ENCODE measurements at regions not wholly inside any gene's neighbourhood (a gene's known extent, or its start where the extent isn't known, plus 50 kb on each side); places are given as distances from the start of the nearest gene placed in this dataset.

DNA sequence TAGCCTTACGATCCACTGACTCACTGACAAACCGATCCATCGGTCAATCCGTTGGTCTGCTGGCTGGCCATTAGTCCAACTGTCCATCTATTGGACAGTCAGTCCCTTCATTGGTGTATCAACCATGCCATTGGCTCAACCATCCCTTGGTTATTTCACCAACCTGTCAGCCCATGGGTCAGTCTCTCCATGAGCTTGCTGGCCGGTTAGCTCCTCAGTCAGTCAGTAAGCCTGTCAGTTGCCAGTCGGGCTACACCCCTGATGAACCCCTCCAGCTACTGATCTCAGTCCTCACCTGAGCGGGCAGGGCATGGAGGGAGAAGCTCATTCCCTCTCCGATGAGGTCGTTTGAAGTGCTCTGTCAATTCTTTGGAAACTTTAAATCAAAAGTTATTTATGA lies 166.5 kb downstream of the FGF18 start:
- no peaks in the 10 kb centered on the region for H3K4me1 ChIP-seq (ENCODE audit: insufficient read depth, low read length, poor library complexity, severe bottlenecking)
- no peak overlapping the region for H3K4me2 ChIP-seq (ENCODE audit: low read length)
- intact Hi-C loops (cut with micrococcal nuclease; ENCODE audit: unreplicated experiment), result no loop called here
- H3K27ac ChIP-seq (ENCODE audit: low read depth, low read length, poor library complexity, severe bottlenecking), result no peak overlapping the region
- no peaks in the 10 kb centered on the region for H3K36me3 ChIP-seq (ENCODE audit: insufficient read depth, low read length)
- no peaks in the 10 kb centered on the region for H3K79me2 ChIP-seq (ENCODE audit: insufficient read depth, low read depth, low read length)
- no peaks in the 10 kb centered on the region for H3K9me2 ChIP-seq (ENCODE audit: insufficient read depth, low read length)
- no TSS peak for BruUV-seq (replicated peaks)
- ChIA-PET POLR2A (interaction anchor here (0.6 kb wide), 1 partner anchor 175 kb away, joined by 3 read pairs; no protein-coding TSS in a partner anchor), CTCF (ENCODE audit: unreplicated experiment) (no interaction called here)
- DNase-seq (ENCODE audit: low spot score), result no peak
- TF ChIP-seq, protein P1, sequence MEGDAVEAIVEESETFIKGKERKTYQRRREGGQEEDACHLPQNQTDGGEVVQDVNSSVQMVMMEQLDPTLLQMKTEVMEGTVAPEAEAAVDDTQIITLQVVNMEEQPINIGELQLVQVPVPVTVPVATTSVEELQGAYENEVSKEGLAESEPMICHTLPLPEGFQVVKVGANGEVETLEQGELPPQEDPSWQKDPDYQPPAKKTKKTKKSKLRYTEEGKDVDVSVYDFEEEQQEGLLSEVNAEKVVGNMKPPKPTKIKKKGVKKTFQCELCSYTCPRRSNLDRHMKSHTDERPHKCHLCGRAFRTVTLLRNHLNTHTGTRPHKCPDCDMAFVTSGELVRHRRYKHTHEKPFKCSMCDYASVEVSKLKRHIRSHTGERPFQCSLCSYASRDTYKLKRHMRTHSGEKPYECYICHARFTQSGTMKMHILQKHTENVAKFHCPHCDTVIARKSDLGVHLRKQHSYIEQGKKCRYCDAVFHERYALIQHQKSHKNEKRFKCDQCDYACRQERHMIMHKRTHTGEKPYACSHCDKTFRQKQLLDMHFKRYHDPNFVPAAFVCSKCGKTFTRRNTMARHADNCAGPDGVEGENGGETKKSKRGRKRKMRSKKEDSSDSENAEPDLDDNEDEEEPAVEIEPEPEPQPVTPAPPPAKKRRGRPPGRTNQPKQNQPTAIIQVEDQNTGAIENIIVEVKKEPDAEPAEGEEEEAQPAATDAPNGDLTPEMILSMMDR (conservative IDR thresholded peaks at IDR 0.05; ENCODE audit: low read length), result no peak
- no peak for TF ChIP-seq EZH2phosphoT487 (IDR thresholded peaks at IDR 0.05; ENCODE audit: borderline replicate concordance, low read depth, low read length)
- H3K9me3 ChIP-seq (ENCODE audit: low read length), result no peaks in the 10 kb centered on the region
- no peaks in the 10 kb centered on the region for H4K20me1 ChIP-seq (ENCODE audit: insufficient read depth, low read length)
- no peak overlapping the region for H2AFZ ChIP-seq (ENCODE audit: low read length)
- no peak overlapping the region for H3K4me3 ChIP-seq (ENCODE audit: low read depth, low read length, poor library complexity, severe bottlenecking)

DNA sequence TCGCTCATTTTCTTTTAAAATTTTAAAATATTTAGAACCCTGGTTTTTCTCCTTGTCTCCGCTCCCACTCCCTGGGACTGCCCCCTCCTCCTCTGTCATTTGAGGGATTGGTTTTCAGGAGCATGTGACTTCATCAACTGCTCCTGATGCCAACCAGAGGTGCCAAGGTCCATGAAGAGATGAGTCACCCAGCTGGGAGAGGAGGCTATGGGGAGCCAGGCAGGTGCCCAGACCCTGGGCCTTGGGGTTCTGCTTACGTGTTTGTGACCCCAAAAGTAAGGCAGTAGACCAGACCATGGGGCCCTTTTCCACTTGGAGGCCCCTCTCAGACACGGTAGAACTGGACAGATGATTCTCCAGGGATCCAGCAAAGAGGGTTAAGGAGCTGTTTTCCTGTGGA lies 167.0 kb downstream of the FGF18 start:
- TF ChIP-seq, protein P1 (conservative IDR thresholded peaks at IDR 0.05; ENCODE audit: low read length), result no peak
- no peak for TF ChIP-seq EZH2phosphoT487 (IDR thresholded peaks at IDR 0.05; ENCODE audit: borderline replicate concordance, low read depth, low read length)
- no TSS peak for BruUV-seq (replicated peaks)
- no peak overlapping the region for H3K4me3 ChIP-seq (ENCODE audit: low read depth, low read length, poor library complexity, severe bottlenecking)

DNA sequence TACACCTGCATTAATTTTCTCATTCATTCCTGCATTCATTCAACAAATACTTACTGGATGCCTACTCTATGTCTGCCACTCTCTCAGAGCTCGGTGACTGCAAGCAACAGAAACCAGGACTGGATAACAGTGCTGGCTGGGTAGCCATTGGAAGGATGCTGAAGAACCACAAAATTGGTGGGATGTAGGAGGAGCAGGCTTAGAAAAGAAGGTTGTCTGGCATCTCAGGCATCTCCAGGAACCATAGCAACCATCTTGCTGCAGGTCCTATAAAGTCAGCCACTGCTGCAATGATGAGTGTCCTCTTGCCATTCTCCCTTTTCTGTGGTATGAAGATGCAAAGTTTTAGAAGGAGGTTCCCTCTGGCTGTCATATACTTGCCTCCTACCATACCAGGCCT lies 168.6 kb downstream of the FGF18 start:
- no peak for TF ChIP-seq EZH2phosphoT487 (IDR thresholded peaks at IDR 0.05; ENCODE audit: borderline replicate concordance, low read depth, low read length)
- TF ChIP-seq, protein P1 (conservative IDR thresholded peaks at IDR 0.05; ENCODE audit: low read length), result no peak
- H3K9me3 ChIP-seq (ENCODE audit: low read length), result no peaks in the 10 kb centered on the region
- intact Hi-C loops (cut with micrococcal nuclease; ENCODE audit: unreplicated experiment), result no loop called here
- no peak overlapping the region for H3K4me3 ChIP-seq (ENCODE audit: low read depth, low read length, poor library complexity, severe bottlenecking)
- H3K79me2 ChIP-seq (ENCODE audit: insufficient read depth, low read depth, low read length), result no peaks in the 10 kb centered on the region
- no peak overlapping the region for H2AFZ ChIP-seq (ENCODE audit: low read length)
- H3K36me3 ChIP-seq (ENCODE audit: insufficient read depth, low read length), result no peaks in the 10 kb centered on the region
- CTCF ChIA-PET (ENCODE audit: unreplicated experiment), result no interaction called here
- POLR2A ChIA-PET, result no interaction called here
- H3K4me1 ChIP-seq (ENCODE audit: insufficient read depth, low read length, poor library complexity, severe bottlenecking), result no peaks in the 10 kb centered on the region
- BruUV-seq (replicated peaks), result no TSS peak
- DNase-seq (ENCODE audit: low spot score), result no peak
- H4K20me1 ChIP-seq (ENCODE audit: insufficient read depth, low read length), result no peaks in the 10 kb centered on the region
- H3K27ac ChIP-seq (ENCODE audit: low read depth, low read length, poor library complexity, severe bottlenecking), result no peak overlapping the region
- no peak overlapping the region for H3K4me2 ChIP-seq (ENCODE audit: low read length)
- H3K9me2 ChIP-seq (ENCODE audit: insufficient read depth, low read length), result no peaks in the 10 kb centered on the region

More for the DNA sequence above, 167.0 kb downstream of the FGF18 start:
- no peak overlapping the region for H2AFZ ChIP-seq (ENCODE audit: low read length)
- no peak for DNase-seq (ENCODE audit: low spot score)
- no peaks in the 10 kb centered on the region for H3K4me1 ChIP-seq (ENCODE audit: insufficient read depth, low read length, poor library complexity, severe bottlenecking)
- H3K4me2 ChIP-seq (ENCODE audit: low read length), result no peak overlapping the region
- no peaks in the 10 kb centered on the region for H4K20me1 ChIP-seq (ENCODE audit: insufficient read depth, low read length)
- no peaks in the 10 kb centered on the region for H3K36me3 ChIP-seq (ENCODE audit: insufficient read depth, low read length)
- H3K9me3 ChIP-seq (ENCODE audit: low read length), result no peaks in the 10 kb centered on the region
- no peaks in the 10 kb centered on the region for H3K9me2 ChIP-seq (ENCODE audit: insufficient read depth, low read length)
- intact Hi-C loops (cut with micrococcal nuclease; ENCODE audit: unreplicated experiment), result no loop called here
- ChIA-PET CTCF (ENCODE audit: unreplicated experiment) (no interaction called here), POLR2A (interaction anchor here (0.6 kb wide), 1 partner anchor 174 kb away, joined by 3 read pairs; no protein-coding TSS in a partner anchor)
- no peak overlapping the region for H3K27ac ChIP-seq (ENCODE audit: low read depth, low read length, poor library complexity, severe bottlenecking)
- H3K79me2 ChIP-seq (ENCODE audit: insufficient read depth, low read depth, low read length), result no peaks in the 10 kb centered on the region

Data from OCI-LY7 (cell line).